HL-60 (cell line): ENCODE measurements at regions not wholly inside any gene's neighbourhood (a gene's known extent, or its start where the extent isn't known, plus 50 kb on each side); places are given as distances from the start of the nearest gene placed in this dataset.

Experiments
- GABPA ChIP-seq: IDR thresholded peaks from 2 replicates; pipeline ENCODE4 v1.6.1; 2012; ENCODE audit warnings: low read depth
- POLR2AphosphoS5 ChIP-seq: IDR thresholded peaks from 2 replicates; pipeline ENCODE4 v1.6.1; 2012; ENCODE audit warnings: low read depth
- TF ChIP-seq, protein P1 (sequence below): IDR thresholded peaks from one replicate; pipeline ENCODE4 v1.5.1; 2011; ENCODE audit warnings: low read length, control low read depth, inconsistent platforms; ENCODE audit not compliant: insufficient read depth

DNA sequence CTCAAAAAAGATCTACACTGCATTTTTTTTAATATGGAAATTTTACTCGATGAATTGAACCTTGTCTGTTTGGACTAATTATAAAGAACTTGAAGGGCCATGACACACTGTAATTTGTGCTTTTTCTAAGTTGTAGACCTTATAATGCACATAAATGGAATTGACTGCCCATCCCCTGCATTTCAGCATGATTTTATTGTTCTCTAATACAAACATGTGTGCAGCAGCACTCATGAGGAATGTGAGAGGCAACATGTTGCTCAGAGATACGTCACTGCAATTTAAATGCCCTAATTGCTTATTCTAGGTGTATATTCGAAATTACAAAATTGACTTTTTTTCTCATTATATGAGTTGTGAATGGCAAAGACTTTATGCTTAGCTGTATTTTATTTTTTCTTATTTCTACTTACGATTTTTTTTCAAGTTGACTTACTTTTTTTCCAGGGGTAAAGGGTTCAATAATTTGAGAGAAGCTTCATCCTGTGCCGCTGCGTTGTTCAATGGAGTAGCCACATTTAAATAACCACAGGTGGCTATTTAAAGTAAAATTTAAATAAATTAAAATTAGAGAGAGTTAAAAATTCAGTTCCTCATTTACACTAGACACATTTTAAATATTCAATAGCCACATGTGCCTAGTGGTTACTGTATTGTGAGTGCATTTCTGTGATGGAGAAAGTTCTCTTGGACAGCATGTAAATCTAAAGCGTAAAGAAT lies 1346.4 kb downstream of the ROBO1 start:
- TF ChIP-seq, protein P1, sequence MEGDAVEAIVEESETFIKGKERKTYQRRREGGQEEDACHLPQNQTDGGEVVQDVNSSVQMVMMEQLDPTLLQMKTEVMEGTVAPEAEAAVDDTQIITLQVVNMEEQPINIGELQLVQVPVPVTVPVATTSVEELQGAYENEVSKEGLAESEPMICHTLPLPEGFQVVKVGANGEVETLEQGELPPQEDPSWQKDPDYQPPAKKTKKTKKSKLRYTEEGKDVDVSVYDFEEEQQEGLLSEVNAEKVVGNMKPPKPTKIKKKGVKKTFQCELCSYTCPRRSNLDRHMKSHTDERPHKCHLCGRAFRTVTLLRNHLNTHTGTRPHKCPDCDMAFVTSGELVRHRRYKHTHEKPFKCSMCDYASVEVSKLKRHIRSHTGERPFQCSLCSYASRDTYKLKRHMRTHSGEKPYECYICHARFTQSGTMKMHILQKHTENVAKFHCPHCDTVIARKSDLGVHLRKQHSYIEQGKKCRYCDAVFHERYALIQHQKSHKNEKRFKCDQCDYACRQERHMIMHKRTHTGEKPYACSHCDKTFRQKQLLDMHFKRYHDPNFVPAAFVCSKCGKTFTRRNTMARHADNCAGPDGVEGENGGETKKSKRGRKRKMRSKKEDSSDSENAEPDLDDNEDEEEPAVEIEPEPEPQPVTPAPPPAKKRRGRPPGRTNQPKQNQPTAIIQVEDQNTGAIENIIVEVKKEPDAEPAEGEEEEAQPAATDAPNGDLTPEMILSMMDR: no peak
- TF ChIP-seq GABPA: no peak
- no peak for TF ChIP-seq POLR2AphosphoS5
